ENCODE measurements at regions not wholly inside any gene's neighbourhood (a gene's known extent, or its start where the extent isn't known, plus 50 kb on each side); places are given as distances from the start of the nearest gene placed in this dataset.

DNA sequence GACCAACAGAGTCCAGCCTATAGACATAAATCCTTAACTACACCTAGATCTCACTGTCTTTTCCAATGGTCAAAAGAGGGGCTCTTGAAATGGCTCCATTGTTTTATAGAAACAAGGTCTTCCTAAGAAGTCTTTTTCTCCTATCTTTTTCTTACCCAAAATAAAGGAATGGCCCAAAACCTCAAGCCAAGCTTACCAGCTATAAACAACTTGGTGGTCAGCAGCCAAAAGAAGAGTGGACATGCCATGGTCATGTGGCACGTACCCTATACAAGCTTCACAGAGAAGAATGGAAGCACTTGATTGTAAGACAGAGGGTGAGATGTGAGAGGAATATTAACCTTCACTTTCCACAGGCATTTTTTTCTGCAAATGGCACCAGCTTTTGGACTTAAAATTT is 82.1 kb upstream of the GNAO1 start:
- Mint-ChIP-seq H3K27ac (no peak overlapping the region), H3K4me1 (ENCODE audit: low read depth in 2 of 2) (no peaks in the 10 kb centered on the region), H3K36me3 (ENCODE audit: insufficient read depth) (no peaks in the 10 kb centered on the region), H3K27me3 (peaks cover 9 to 10% of the 10 kb centered on the region in 2 donors), H3K4me3 (no peak overlapping the region), H3K9me3 (no peaks in the 10 kb centered on the region)
- no peak for ATAC-seq (replicated peaks)
- DNase-seq = no peak

GRCh38 chr16:56108724-56109123 is 82.6 kb upstream of the GNAO1 start:
- no peak for DNase-seq
- no peaks in the 10 kb centered on the region for H3K36me3 Mint-ChIP-seq (ENCODE audit: insufficient read depth)
- H3K27me3 Mint-ChIP-seq = peaks cover 9 to 10% of the 10 kb centered on the region in 2 donors
- ATAC-seq (replicated peaks) = no peak
- H3K4me3 Mint-ChIP-seq = no peak overlapping the region
- no peaks in the 10 kb centered on the region for H3K4me1 Mint-ChIP-seq (ENCODE audit: low read depth in 2 of 2)
- no peaks in the 10 kb centered on the region for H3K9me3 Mint-ChIP-seq
- no peak overlapping the region for H3K27ac Mint-ChIP-seq

- ATAC-seq (replicated peaks) = no peak
- no peaks in the 10 kb centered on the region for H3K9me3 Mint-ChIP-seq
- no peaks in the 10 kb centered on the region for H3K36me3 Mint-ChIP-seq (ENCODE audit: insufficient read depth)
- no peak for DNase-seq
- H3K4me1 Mint-ChIP-seq (ENCODE audit: low read depth in 2 of 2) = no peaks in the 10 kb centered on the region
- no peak overlapping the region for H3K4me3 Mint-ChIP-seq
- no peak overlapping the region for H3K27ac Mint-ChIP-seq
- peaks cover 9 to 10% of the 10 kb centered on the region in 2 donors for H3K27me3 Mint-ChIP-seq
Observed at GRCh38 chr16:56108056-56108471, 83.2 kb upstream of the GNAO1 start.

DNA sequence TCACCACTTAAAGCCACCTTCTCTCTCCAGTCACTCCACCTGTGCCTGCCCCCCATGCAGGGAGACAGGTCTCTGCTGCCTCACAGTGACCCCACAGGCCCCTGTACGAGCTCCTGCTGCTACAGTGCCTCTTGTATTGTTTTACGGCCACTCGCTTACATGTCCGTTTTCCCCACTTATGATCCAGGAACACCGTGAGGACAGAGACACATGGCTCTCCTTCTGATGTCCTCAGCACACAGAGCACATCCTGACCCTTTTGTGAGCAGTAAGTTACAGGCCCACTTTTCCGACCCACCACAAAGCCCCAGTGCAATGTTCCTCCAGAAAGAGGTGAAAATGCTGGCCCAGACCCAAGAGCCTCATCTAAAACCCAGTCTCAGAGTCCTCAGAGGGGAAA is 84.8 kb upstream of the GNAO1 start:
- Mint-ChIP-seq H3K9me3 (no peaks in the 10 kb centered on the region), H3K4me1 (ENCODE audit: low read depth in 2 of 2) (no peaks in the 10 kb centered on the region), H3K4me3 (no peak overlapping the region), H3K27me3 (peaks cover 9 to 10% of the 10 kb centered on the region in 2 donors), H3K36me3 (ENCODE audit: insufficient read depth) (no peaks in the 10 kb centered on the region), H3K27ac (no peak overlapping the region)
- DNase-seq (no peak), ATAC-seq (replicated peaks) (no peak)

DNA sequence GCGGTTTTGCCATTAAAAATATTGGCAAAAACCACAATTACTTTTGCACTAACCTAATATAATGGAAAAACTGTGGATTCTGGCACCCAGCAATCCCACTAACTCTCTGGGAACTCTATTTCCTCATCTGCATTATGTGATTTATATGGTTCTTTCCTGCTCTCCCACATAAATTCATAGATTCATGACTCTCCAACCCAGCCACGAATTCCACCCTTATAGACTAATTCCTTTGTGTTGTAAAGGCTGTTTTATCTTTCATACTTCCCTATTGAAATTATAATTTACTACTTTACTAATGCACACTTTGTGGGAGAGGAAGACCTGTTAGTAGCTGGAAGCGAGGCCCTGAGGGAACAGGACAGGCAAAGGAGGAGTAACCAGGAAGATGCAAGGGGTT is 88.4 kb upstream of the GNAO1 start:
- no peak for ATAC-seq (replicated peaks)

DNA sequence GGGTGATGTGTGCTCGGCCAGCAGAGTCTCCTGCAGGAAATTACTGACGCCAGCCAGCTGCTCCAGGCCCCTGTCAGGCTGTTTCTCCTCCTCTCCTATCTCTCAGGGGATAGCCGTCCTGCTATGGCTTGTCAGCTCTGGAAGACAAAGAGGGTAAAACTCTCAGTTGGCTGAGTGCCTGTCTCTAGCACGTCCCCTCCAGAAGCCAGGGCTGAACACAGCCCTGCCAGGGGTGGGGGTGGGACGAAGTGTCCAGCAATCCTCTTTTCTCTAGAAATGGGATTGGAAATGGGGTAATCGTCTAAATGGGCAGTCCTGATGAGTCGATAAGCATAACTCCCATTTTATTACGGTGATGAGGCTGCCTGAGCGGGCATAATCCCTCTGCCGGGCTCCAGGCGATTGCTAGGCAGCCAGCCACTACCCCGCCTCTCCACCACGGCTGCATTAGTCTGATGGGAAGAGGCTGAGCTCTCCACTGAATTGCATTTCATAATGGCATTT is 89.1 kb upstream of the GNAO1 start:
- no peak overlapping the region for H3K4me3 Mint-ChIP-seq
- H3K4me1 Mint-ChIP-seq (ENCODE audit: low read depth in 2 of 2) = no peaks in the 10 kb centered on the region
- peaks cover 3% of the 10 kb centered on the region for H3K36me3 Mint-ChIP-seq (ENCODE audit: insufficient read depth)
- H3K27ac Mint-ChIP-seq = no peak overlapping the region
- DNase-seq (no peak), ATAC-seq (replicated peaks) (no peak)
- H3K9me3 Mint-ChIP-seq = no peaks in the 10 kb centered on the region
- H3K27me3 Mint-ChIP-seq = peaks cover 21 to 37% of the 10 kb centered on the region in 2 donors

More for the DNA sequence above, 88.4 kb upstream of the GNAO1 start:
- H3K27me3 Mint-ChIP-seq = peaks cover 16 to 32% of the 10 kb centered on the region in 2 donors
- H3K4me1 Mint-ChIP-seq (ENCODE audit: low read depth in 2 of 2) = no peaks in the 10 kb centered on the region
- H3K4me3 Mint-ChIP-seq = no peak overlapping the region
- no peak for DNase-seq
- peaks cover 3% of the 10 kb centered on the region for H3K36me3 Mint-ChIP-seq (ENCODE audit: insufficient read depth)
- H3K27ac Mint-ChIP-seq = no peak overlapping the region
- H3K9me3 Mint-ChIP-seq = no peaks in the 10 kb centered on the region

GRCh38 chr16:56101480-56101879 is 89.8 kb upstream of the GNAO1 start:
- H3K27ac Mint-ChIP-seq = no peak overlapping the region
- H3K27me3 Mint-ChIP-seq = peaks cover 21 to 37% of the 10 kb centered on the region in 2 donors

DNA sequence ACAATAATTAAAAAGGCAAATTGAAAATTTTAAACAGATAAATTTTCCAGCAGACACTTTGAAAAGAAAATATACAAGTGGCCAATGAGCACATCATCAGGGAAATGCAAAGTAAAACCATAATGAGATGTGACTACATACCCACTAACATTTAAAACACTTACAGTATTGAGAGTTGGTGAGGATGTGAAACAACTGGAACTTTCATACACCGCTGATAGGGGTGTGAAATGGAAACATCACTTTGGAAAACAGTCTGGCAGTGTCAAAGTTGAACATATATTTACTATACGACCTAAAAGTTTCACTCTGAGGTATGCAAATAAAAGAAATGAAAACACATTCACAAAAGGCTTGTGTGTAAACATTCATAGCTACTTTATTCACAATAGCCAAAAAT is 94.0 kb upstream of the GNAO1 start:
- H3K9me3 Mint-ChIP-seq = no peaks in the 10 kb centered on the region
- no peak overlapping the region for H3K4me3 Mint-ChIP-seq
- no peaks in the 10 kb centered on the region for H3K4me1 Mint-ChIP-seq (ENCODE audit: low read depth in 2 of 2)
- no peak for ATAC-seq (replicated peaks)
- H3K27ac Mint-ChIP-seq = no peak overlapping the region
- no peak for DNase-seq
- peaks cover 12 to 26% of the 10 kb centered on the region in 2 donors for H3K27me3 Mint-ChIP-seq
- peaks cover 3% of the 10 kb centered on the region for H3K36me3 Mint-ChIP-seq (ENCODE audit: insufficient read depth)

More at GRCh38 chr16:56101480-56101879, 89.8 kb upstream of the GNAO1 start:
- H3K4me3 Mint-ChIP-seq = no peak overlapping the region
- no peaks in the 10 kb centered on the region for H3K9me3 Mint-ChIP-seq
- ATAC-seq (replicated peaks) (no peak), DNase-seq (no peak)
- peaks cover 3% of the 10 kb centered on the region for H3K36me3 Mint-ChIP-seq (ENCODE audit: insufficient read depth)
- H3K4me1 Mint-ChIP-seq (ENCODE audit: low read depth in 2 of 2) = no peaks in the 10 kb centered on the region

- no peaks in the 10 kb centered on the region for H3K9me3 Mint-ChIP-seq
- no peak overlapping the region for H3K4me3 Mint-ChIP-seq
- ATAC-seq (replicated peaks) (no peak), DNase-seq (no peak)
- peaks cover 12 to 17% of the 10 kb centered on the region in 2 donors for H3K27me3 Mint-ChIP-seq
- no peak overlapping the region for H3K27ac Mint-ChIP-seq
- no peaks in the 10 kb centered on the region for H3K4me1 Mint-ChIP-seq (ENCODE audit: low read depth in 2 of 2)
- peaks cover 3% of the 10 kb centered on the region for H3K36me3 Mint-ChIP-seq (ENCODE audit: insufficient read depth)
Observed at GRCh38 chr16:56094231-56094630, 97.1 kb upstream of the GNAO1 start.

DNA sequence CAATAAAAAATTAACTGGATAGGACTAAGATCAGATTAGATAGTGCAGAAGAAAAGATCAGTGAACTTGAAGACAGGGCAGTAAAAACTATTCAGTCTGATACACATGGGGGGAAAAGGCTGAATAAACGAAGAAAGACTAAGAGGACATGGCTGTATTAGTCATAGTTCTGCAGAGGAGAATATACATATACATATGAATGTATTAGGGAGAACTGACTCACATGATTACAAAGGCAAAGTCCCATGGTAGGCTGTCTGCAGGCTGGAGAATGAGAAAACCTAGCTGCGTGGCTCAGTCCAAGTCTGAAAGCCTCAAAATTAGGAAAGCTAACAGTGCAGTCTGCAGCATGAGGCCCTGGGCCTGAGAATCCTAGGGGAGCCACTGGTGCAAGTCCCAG is 98.2 kb upstream of the GNAO1 start:
- no peak for ATAC-seq (replicated peaks)

GRCh38 chr16:56090076-56090475 is 101.2 kb upstream of the GNAO1 start:
- no peak overlapping the region for H3K27ac Mint-ChIP-seq
- peaks cover 0 to 14% of the 10 kb centered on the region in 2 donors for H3K27me3 Mint-ChIP-seq
- H3K4me1 Mint-ChIP-seq (ENCODE audit: low read depth in 2 of 2) = no peaks in the 10 kb centered on the region
- H3K36me3 Mint-ChIP-seq (ENCODE audit: insufficient read depth) = no peaks in the 10 kb centered on the region
- no peak overlapping the region for H3K4me3 Mint-ChIP-seq
- DNase-seq (no peak), ATAC-seq (replicated peaks) (no peak)
- H3K9me3 Mint-ChIP-seq = no peaks in the 10 kb centered on the region

More for the DNA sequence above, 98.2 kb upstream of the GNAO1 start:
- Mint-ChIP-seq H3K36me3 (ENCODE audit: insufficient read depth) (peaks cover 2% of the 10 kb centered on the region), H3K27ac (no peak overlapping the region), H3K4me3 (no peak overlapping the region), H3K27me3 (peaks cover 6 to 7% of the 10 kb centered on the region in 2 donors), H3K4me1 (ENCODE audit: low read depth in 2 of 2) (no peaks in the 10 kb centered on the region), H3K9me3 (no peaks in the 10 kb centered on the region)
- no peak for DNase-seq

- no peak for ATAC-seq (replicated peaks)
- Mint-ChIP-seq H3K36me3 (ENCODE audit: insufficient read depth) (no peaks in the 10 kb centered on the region), H3K4me3 (no peak overlapping the region), H3K27me3 (peaks cover 10 to 24% of the 10 kb centered on the region in 2 donors), H3K4me1 (ENCODE audit: low read depth in 2 of 2) (no peaks in the 10 kb centered on the region), H3K27ac (no peak overlapping the region), H3K9me3 (no peaks in the 10 kb centered on the region)
- no peak for DNase-seq
Observed at GRCh38 chr16:56087626-56088025, 103.7 kb upstream of the GNAO1 start.

GRCh38 chr16:56081371-56081770 is 109.9 kb upstream of the GNAO1 start:
- Mint-ChIP-seq H3K9me3 (peaks cover 0 to 2% of the 10 kb centered on the region in 2 donors), H3K27ac (no peak overlapping the region), H3K27me3 (peaks cover 19 to 24% of the 10 kb centered on the region in 2 donors), H3K36me3 (ENCODE audit: insufficient read depth) (no peaks in the 10 kb centered on the region), H3K4me3 (no peak overlapping the region), H3K4me1 (ENCODE audit: low read depth in 2 of 2) (no peaks in the 10 kb centered on the region)
- DNase-seq (no peak), ATAC-seq (replicated peaks) (no peak)

DNA sequence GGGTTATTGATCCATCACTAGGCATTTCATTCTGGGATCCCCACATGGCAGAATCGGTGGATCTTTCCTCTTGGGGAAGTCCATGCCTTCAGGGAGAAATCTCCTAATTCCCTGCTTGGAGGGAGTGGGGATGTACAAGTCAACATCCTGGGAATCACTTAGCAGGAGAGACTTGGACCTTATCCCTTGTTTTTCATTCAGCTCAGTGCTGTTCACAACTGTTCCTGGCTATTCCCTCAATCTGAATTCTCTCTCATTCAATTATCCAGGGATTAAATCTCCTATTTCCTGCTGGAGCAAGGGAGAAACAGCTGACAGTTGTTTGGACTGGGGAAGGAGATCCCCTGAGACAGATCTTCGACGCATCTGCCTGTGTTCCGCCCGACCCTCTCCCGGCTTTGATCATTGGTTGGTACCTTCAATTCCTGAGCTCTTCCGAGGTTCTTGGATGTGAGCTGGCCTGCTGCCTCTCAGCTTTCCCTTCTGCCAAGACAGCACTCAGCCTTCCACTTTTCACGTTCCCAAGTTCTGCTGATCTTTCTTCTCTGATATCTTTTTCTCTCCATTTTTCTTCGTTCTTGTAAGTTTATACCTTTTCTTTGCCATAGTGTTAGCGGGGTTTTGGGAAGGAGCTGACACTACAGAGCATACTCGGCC is 115.4 kb upstream of the GNAO1 start:
- no peak overlapping the region for H3K4me3 Mint-ChIP-seq
- no peaks in the 10 kb centered on the region for H3K36me3 Mint-ChIP-seq (ENCODE audit: insufficient read depth)
- no peak for DNase-seq
- peaks cover 22 to 41% of the 10 kb centered on the region in 2 donors for H3K27me3 Mint-ChIP-seq
- no peak overlapping the region for H3K27ac Mint-ChIP-seq
- H3K4me1 Mint-ChIP-seq (ENCODE audit: low read depth in 2 of 2) = no peaks in the 10 kb centered on the region
- H3K9me3 Mint-ChIP-seq = no peaks in the 10 kb centered on the region
- no peak for ATAC-seq (replicated peaks)

Data from effector memory CD8-positive, alpha-beta T cell (primary cell).